Activated CD4-positive, alpha-beta T cell treated with anti-CD3 and anti-CD28 coated beads for 48 hours (primary cell): ENCODE measurements at regions not wholly inside any gene's neighbourhood (a gene's known extent, or its start where the extent isn't known, plus 50 kb on each side); places are given as distances from the start of the nearest gene placed in this dataset.
A peak's percentile ranks its signal among the peaks of the same experiment; 100 is the strongest.

Experiments used
- DNase-seq: peaks from one replicate; pipeline ENCODE4 v3.0.0-alpha.2; 2020

GRCh38 chrX:58051346-58051745, 141.1 kb upstream of the ZXDA start:
- DNase-seq, result no peak

GRCh38 chrX:58044130-58044529, 133.9 kb upstream of the ZXDA start:
- DNase-seq, result no peak

GRCh38 chrX:58025979-58026378, 115.7 kb upstream of the ZXDA start:
- DNase-seq, result peak; percentile 18

DNA sequence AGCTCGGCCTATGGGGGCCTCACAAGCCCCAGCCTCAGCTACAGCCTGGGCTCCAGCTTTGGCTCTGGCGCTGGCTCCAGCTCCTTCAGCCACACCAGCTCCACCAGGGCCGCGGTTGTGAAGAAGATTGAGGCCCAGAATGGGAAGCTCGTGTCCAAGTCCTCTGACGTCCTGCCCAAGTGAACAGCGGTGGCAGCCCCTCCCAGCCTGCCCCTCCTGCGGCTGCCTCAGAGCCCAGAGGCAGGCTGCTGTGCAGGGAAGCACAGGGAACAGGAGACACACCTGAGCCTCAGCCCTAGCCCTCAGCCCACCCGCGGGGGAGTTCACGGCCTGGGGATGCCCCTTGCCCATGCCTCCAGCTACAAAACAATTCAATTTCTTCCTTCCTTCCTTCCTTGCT, 75.7 kb upstream of the ZXDA start:
- DNase-seq, result no peak

- DNase-seq, result no peak
Measured at GRCh38 chrX:57984620-57985019, 74.4 kb upstream of the ZXDA start.

DNA sequence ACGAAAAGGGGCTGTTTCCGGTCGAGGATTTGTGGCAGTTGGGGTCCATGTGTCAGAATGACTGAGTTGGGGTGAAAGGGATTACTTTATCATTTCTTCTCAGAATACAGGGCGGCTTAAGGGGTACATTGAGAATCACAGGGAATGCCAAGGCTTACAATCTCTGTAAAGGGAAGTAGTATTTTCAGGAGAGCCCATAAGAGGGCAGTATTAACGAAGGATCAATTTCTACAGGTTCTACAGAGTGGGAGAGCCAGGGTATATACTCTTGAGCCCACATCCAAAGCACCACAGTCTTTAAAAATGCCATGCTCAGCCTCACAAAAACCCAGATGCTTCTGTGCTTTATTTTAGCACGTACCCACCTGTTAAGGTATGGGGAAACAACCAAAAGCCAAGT, 67.7 kb upstream of the ZXDA start:
- no peak for DNase-seq

DNA sequence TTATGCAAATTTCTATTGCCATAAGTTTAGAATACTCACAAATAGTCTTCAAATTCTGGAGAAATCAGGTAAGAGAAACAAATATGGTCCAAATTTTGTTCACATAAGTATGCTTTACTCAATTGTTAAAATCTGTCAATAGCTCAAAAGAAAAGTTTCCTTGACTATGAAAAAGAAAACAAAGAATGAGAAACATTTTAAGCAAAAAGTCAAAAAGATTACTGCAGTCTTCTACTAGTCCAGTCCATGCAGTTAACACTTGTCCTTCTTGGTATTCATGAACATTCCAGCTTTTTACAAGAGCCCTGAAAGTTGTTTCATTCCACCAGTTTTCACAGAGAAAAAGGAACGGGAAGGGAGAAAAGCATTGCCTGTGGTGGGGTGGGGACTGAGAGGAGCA, 54.7 kb upstream of the ZXDA start:
- DNase-seq, result no peak
